ENCODE measurements at regions not wholly inside any gene's neighbourhood (a gene's known extent, or its start where the extent isn't known, plus 50 kb on each side); places are given as distances from the start of the nearest gene placed in this dataset.

DNA sequence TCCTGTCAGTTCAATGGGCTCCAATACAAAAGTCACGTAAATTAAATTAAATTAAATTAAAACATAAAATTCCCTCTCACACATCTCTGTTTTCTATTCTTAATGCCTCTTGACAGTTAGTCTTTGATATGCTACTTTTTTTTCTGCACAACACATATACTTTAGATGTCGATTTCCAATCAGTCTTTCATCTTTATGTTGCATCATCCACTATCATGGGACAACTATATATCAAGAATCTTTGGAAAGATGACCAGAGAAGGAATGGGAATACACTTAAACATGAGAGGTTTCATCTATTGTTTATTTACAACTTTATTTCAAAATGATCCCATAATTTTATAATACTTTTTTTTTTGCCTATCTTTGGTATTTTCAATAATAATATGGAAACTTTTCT lies 733.3 kb upstream of the FANCL start:
- DNase-seq (ENCODE audit: low read depth) = no peak
- H3K4me3 ChIP-seq (ENCODE audit: low read depth, low read length) = no peak overlapping the region
- TF ChIP-seq, protein P1, sequence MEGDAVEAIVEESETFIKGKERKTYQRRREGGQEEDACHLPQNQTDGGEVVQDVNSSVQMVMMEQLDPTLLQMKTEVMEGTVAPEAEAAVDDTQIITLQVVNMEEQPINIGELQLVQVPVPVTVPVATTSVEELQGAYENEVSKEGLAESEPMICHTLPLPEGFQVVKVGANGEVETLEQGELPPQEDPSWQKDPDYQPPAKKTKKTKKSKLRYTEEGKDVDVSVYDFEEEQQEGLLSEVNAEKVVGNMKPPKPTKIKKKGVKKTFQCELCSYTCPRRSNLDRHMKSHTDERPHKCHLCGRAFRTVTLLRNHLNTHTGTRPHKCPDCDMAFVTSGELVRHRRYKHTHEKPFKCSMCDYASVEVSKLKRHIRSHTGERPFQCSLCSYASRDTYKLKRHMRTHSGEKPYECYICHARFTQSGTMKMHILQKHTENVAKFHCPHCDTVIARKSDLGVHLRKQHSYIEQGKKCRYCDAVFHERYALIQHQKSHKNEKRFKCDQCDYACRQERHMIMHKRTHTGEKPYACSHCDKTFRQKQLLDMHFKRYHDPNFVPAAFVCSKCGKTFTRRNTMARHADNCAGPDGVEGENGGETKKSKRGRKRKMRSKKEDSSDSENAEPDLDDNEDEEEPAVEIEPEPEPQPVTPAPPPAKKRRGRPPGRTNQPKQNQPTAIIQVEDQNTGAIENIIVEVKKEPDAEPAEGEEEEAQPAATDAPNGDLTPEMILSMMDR (IDR thresholded peaks at IDR 0.05; ENCODE audit: low read depth, low read length, missing control alignments) = no peak

DNA sequence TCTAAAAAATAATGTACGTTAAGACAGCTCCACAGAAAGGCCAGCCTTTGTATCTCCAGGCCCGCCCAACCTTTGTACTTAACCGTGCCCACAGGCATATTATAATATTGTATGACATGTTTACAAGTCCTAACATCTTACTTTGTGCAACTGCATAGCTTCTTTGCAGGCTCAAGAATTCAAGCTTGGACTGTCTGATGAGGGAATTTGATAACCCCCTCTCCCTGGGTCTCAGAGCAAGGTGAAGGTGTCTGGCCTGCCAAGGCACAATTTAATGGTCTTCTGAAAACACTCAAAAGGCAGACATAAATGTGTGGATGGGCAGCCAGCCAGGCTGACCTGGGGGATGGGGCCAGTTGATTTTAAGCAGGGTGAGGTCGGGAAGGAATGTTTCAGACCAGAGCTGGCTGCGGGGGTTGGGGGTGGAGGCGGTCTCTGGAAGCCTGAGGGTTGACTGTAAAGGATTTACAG lies 732.7 kb upstream of the FANCL start:
- no peak overlapping the region for H3K4me3 ChIP-seq (ENCODE audit: low read depth, low read length)
- no peak for DNase-seq (ENCODE audit: low read depth)

DNA sequence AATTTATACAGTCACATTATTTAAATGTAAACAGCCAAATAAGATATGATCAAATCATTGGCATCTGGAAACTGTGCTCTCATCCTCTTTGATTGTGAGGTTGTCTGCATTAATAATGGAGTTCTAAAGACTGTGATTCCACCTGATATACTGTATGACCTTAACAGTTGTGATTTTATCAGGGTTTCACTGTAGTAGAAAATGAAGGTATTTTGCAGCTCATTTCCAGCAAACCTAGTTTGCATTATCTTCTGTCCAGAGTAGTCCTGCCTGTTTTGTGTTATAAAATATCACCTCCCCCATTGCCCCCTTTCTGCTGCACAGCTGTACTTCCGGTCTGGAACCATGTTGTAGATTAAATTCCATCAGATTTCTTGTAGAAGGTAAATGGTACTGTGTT lies 731.6 kb upstream of the FANCL start:
- no peak for DNase-seq (ENCODE audit: low read depth)
- H3K4me3 ChIP-seq (ENCODE audit: low read depth, low read length) = no peak overlapping the region
- TF ChIP-seq, protein P1 (IDR thresholded peaks at IDR 0.05; ENCODE audit: low read depth, low read length, missing control alignments) = no peak

More for the DNA sequence above, 732.7 kb upstream of the FANCL start:
- TF ChIP-seq, protein P1 (IDR thresholded peaks at IDR 0.05; ENCODE audit: low read depth, low read length, missing control alignments) = no peak

DNA sequence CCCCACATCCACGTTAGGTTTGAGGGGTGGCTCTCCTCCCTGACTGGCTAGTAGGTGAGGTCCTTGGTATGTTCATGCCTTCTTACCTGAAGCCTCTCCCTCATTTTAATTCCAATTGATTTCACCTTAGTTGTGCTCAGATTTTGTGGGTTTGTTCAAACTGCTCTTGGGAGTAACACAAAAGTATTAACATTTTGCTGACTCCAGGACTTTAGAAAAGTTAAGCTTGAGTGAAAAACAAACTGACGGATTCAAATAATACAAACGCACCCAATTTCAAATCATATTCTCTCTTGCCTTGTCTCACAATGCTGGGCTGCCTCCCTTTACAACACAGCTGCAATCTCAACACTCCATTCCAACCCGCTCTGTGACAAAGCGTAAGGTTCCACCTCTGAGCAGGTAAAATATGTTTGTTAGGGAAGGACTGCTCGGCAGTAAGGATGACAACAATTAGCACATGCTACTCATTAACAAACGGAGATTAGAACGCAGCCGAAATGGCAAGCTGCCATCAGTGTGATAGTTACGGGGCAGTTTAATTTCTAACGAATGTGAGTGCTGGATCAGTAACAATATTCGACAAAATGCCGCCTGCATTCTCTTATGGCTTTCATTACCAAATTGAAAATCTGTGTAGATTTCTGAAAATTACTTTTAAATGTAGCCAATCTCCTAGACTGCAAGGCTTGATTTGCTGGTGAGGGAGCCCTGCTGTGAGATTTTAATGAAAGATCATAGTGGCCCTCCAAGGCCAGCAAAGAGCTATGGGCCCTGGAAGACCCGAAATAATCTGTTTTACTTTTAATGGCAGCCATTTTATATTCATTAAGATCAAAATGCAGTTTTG lies 730.6 kb upstream of the FANCL start:
- TF ChIP-seq, protein P1 (IDR thresholded peaks at IDR 0.05; ENCODE audit: low read depth, low read length, missing control alignments) = no peak
- DNase-seq (ENCODE audit: low read depth) = no peak
- no peak overlapping the region for H3K4me3 ChIP-seq (ENCODE audit: low read depth, low read length)

- no peak for DNase-seq (ENCODE audit: low read depth)
- no peak overlapping the region for H3K4me3 ChIP-seq (ENCODE audit: low read depth, low read length)
- TF ChIP-seq, protein P1 (IDR thresholded peaks at IDR 0.05; ENCODE audit: low read depth, low read length, missing control alignments) = no peak
These were observed 729.2 kb upstream of the FANCL start for GRCh38 chr2:58970365-58970764.

GRCh38 chr2:58968885-58969284 lies 727.8 kb upstream of the FANCL start:
- no peak overlapping the region for H3K4me3 ChIP-seq (ENCODE audit: low read depth, low read length)
- TF ChIP-seq, protein P1 (IDR thresholded peaks at IDR 0.05; ENCODE audit: low read depth, low read length, missing control alignments) = no peak
- DNase-seq (ENCODE audit: low read depth) = no peak

GRCh38 chr2:58967736-58968135 lies 726.6 kb upstream of the FANCL start:
- H3K4me3 ChIP-seq (ENCODE audit: low read depth, low read length) = no peak overlapping the region
- no peak for DNase-seq (ENCODE audit: low read depth)
- TF ChIP-seq, protein P1 (IDR thresholded peaks at IDR 0.05; ENCODE audit: low read depth, low read length, missing control alignments) = no peak
